Pancreas (tissue), 10 donors: ENCODE measurements at regions not wholly inside any gene's neighbourhood (a gene's known extent, or its start where the extent isn't known, plus 50 kb on each side); places are given as distances from the start of the nearest gene placed in this dataset.

Source experiments
- ATAC-seq, 4 donors: fragments of 200-7000 bp; cut with Tn5 transposase; one replicate each; pipeline versions ENCODE4 v1.8.0 to v1.9.1; 2020; ENCODE audit warnings: mild to moderate bottlenecking in 4 of 4, moderate library complexity in 4 of 4
- DNase-seq, 6 donors: peaks; one replicate each; pipeline ENCODE4 v3.0.0-alpha.2; 2020
- FAIRE-seq: peaks from 2 replicates; lab custom pipeline; 2012; peaks lifted over from hg19 to GRCh38; lab: Jason Lieb, UNC
- H3K27ac ChIP-seq, 4 donors: fragments of 200-600 bp; sonication (generic); 1 replicate in 3 of 4; 2 replicates in 1 of 4; pipeline versions ENCODE4 v1.5.0 to v1.8.0; 2020
- H3K27me3 ChIP-seq, 4 donors: fragments of 200-600 bp; one replicate each; pipeline ENCODE4 v1.8.0; 2021
- H3K36me3 ChIP-seq, 3 donors: fragments of 200-600 bp; sonication (generic) in 1 of 3; one replicate each; pipeline versions ENCODE4 v1.5.0 to v1.8.0; 2020 to 2021
- H3K4me1 ChIP-seq, 3 donors: fragments of 200-600 bp; one replicate each; pipeline ENCODE4 v1.8.0; 2021
- H3K4me3 ChIP-seq, 4 donors: fragments of 200-600 bp; sonication (generic) in 2 of 4; one replicate each; pipeline versions ENCODE4 v1.5.0 to v1.8.0; 2020 to 2021
- H3K9me3 ChIP-seq, 4 donors: fragments of 200-600 bp; one replicate each; pipeline ENCODE4 v1.8.0; 2021
- CTCF ChIP-seq, 4 donors: fragments of 200-600 bp; sonication (generic) in 3 of 4; IDR thresholded peaks; one replicate each; pipeline versions ENCODE4 v1.5.0 to v1.8.0; 2021; ENCODE audit warnings: antibody characterized with exemption in 4 of 4
- WGBS, 2 donors: extraction: QIAGEN DNeasy Blood & Tissue Kit; methylation state at CpG; one replicate each; pipeline ENCODE4 v1.1.7; 2013; 5-methylcytosine and 5-hydroxymethylcytosine counted together
- intact Hi-C, 3 donors: fragments of 100-400 bp; cut with DNase I; formaldehyde crosslinking; loops; one replicate each; pipeline versions ENCODE4 v1.11.1 to v1.14.2; 2022
- donor health status: healthy with polysubstance abuse.
- donor health status: DM: no; HTN: no; CAD: no; lungs with moderate emphysema.
- donor health status: DM: no; HTN: no; CAD: no.
- donor health status: control.
- donor health status: control.
- donor health status: Bipolar disorder and iron deficiency.
- donor health status: DM: yes; HTN: yes; CAD: no.
- donor health status: DM: no; HTN: no; CAD: no.
- donor health status: DM: no; HTN: no; CAD: no.
- donor health status: DM: yes; HTN: yes; CAD: no.

DNA sequence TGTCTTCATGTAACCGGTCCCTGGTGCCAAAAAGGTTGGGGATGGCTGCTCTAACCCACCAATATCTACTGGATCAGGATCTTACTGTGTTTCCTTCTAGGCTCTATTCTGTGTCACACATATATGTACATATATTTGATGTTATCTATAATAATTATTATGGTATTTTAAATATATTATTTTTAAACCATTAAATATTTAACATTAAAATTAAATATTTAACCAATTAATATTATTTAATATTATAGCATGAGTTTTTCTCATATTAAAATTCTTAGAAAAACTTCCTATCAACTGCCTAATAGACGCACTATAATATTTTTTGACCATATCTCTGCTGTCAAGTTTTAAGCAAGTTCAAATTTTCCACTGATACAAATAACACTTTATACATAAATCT, 196.9 kb upstream of the PLET1 start:
- H3K9me3 ChIP-seq = no peaks in the 10 kb centered on the region
- DNase-seq = no peak
- H3K27ac ChIP-seq = no peak overlapping the region
- no peaks in the 10 kb centered on the region for H3K36me3 ChIP-seq
- H3K27me3 ChIP-seq = no peaks in the 10 kb centered on the region
- H3K4me1 ChIP-seq = no peaks in the 10 kb centered on the region
- H3K4me3 ChIP-seq = no peak overlapping the region
- intact Hi-C loops = no loop called here
- peak; percentile 32 for FAIRE-seq
- WGBS, 2 donors = 69 to 76% methylated on average over 2 of the region's 2 CpGs
- no peak for TF ChIP-seq CTCF (IDR thresholded peaks at IDR 0.05)
- no peak for ATAC-seq

- no peak overlapping the region for H3K27ac ChIP-seq
- WGBS, 2 donors = 33% methylated on average over 4 of the region's 4 CpGs
- FAIRE-seq = peak; percentile 85
- H3K36me3 ChIP-seq = no peaks in the 10 kb centered on the region
- H3K4me1 ChIP-seq = no peaks in the 10 kb centered on the region
- ATAC-seq = peak in 1 of 4 donors; percentile 27
- H3K9me3 ChIP-seq = no peaks in the 10 kb centered on the region
- no peak for DNase-seq
- TF ChIP-seq CTCF (IDR thresholded peaks at IDR 0.05) = no peak
- intact Hi-C loops = no loop called here
- no peaks in the 10 kb centered on the region for H3K27me3 ChIP-seq
- peak overlapping the region in 2 of 4 donors; percentile 4 to 21 for H3K4me3 ChIP-seq
These were observed 198.3 kb upstream of the PLET1 start for GRCh38 chr11:112459001-112459400.

- ATAC-seq = no peak
- H3K9me3 ChIP-seq = no peaks in the 10 kb centered on the region
- no peak for FAIRE-seq
- no peak overlapping the region for H3K4me3 ChIP-seq
- no peaks in the 10 kb centered on the region for H3K27me3 ChIP-seq
- WGBS, 2 donors = 76 to 77% methylated on average over 5 of the region's 5 CpGs
- H3K36me3 ChIP-seq = no peaks in the 10 kb centered on the region
- H3K4me1 ChIP-seq = no peaks in the 10 kb centered on the region
- H3K27ac ChIP-seq = no peak overlapping the region
- intact Hi-C loops = no loop called here
- TF ChIP-seq CTCF (IDR thresholded peaks at IDR 0.05) = no peak
- DNase-seq = no peak
These were observed 199.5 kb upstream of the PLET1 start for GRCh38 chr11:112460141-112460540.

GRCh38 chr11:112464949-112465348, 204.3 kb upstream of the PLET1 start:
- FAIRE-seq (no peak), ATAC-seq (no peak), DNase-seq (no peak)
- whole genome bisulfite sequencing, 2 donors = 75 to 81% methylated on average over 1 of the region's 1 CpG
- TF ChIP-seq CTCF (IDR thresholded peaks at IDR 0.05) = no peak
- Histone ChIP-seq H3K27ac (no peak overlapping the region), H3K9me3 (no peaks in the 10 kb centered on the region), H3K27me3 (no peaks in the 10 kb centered on the region), H3K4me3 (no peak overlapping the region), H3K36me3 (no peaks in the 10 kb centered on the region), H3K4me1 (no peaks in the 10 kb centered on the region)
- intact Hi-C loops = no loop called here

DNA sequence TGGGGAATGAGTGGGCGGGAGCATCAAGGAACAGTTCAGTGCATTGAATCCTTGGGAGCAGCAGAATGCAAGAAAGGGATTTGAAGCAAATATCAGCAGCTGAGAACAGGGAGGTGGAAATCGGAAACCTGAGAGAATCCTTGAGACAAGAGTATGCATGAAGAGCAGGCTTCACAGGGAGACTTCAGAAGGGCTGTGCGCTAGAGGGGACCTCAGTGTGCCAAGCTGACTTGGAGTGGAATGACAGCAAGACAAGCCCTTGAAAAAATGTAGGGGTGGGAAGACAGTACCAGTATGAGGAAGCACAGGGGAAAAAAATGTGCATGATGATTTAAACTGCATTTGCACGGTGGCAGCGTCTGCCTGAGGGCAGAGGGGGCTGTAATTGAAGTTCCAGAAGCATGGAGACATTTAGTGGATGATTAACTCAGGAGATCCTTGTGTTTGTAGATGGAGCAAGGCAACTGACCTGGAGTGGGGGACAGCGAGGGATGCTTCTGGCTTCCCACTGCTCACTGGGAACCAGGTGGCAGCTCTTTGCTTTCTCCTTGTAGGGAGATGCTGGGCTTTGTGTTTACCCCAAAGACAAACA, 204.9 kb upstream of the PLET1 start:
- no peak for FAIRE-seq
- no peak overlapping the region for H3K27ac ChIP-seq

More for the DNA sequence above, 204.9 kb upstream of the PLET1 start:
- 46 to 48% methylated on average over 6 of the region's 6 CpGs for WGBS, 2 donors
- H3K4me3 ChIP-seq = no peak overlapping the region
- no peaks in the 10 kb centered on the region for H3K36me3 ChIP-seq
- no peaks in the 10 kb centered on the region for H3K4me1 ChIP-seq
- intact Hi-C loops = no loop called here
- ATAC-seq = no peak
- no peaks in the 10 kb centered on the region for H3K9me3 ChIP-seq
- no peak for DNase-seq
- H3K27me3 ChIP-seq = no peaks in the 10 kb centered on the region
- TF ChIP-seq CTCF (IDR thresholded peaks at IDR 0.05) = no peak
